Thyroid gland (tissue), 4 donors: ENCODE measurements at regions not wholly inside any gene's neighbourhood (a gene's known extent, or its start where the extent isn't known, plus 50 kb on each side); places are given as distances from the start of the nearest gene placed in this dataset.

ENCODE experiments used
- POLR2A ChIP-seq, 2 donors: fragments of 450-650 bp; IDR thresholded peaks; one replicate each; pipeline ENCODE4 v1.6.1; 2017; ENCODE audit warnings: antibody characterized with exemption in 2 of 2, mild to moderate bottlenecking in 2 of 2, moderate library complexity in 1 of 2
- TF ChIP-seq, protein P1 (sequence below), 6 experiments: fragments of 200-600 bp in 3 of 6; fragments of 450-650 bp in 3 of 6; sonication (generic) in 3 of 6; IDR thresholded peaks; one replicate each; pipeline ENCODE4 v1.5.1; 2016 to 2019; ENCODE audit warnings: antibody characterized with exemption in 6 of 6, mild to moderate bottlenecking in 2 of 6, inconsistent platforms in 1 of 6, moderate library complexity in 1 of 6

DNA sequence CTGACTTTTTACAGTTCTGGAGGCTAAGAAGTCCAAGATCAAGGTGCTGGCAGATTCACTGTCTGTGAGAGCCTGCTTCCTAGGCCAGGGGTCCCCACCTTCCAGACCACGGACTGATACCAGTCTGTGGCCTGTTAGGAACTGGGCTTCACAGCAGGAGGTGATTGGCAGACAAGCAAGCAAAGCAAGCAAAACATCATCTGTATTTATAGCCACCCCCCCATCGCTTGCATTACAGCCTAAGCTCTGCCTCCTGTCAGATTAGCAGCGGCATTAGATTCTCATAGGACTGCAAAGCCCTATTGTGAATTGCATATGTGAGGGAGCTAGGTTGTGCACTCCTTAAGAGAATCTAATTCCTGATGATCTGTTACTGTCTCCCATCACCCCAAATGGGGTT, 194.7 kb upstream of the THRB start:
- TF ChIP-seq, protein P1, sequence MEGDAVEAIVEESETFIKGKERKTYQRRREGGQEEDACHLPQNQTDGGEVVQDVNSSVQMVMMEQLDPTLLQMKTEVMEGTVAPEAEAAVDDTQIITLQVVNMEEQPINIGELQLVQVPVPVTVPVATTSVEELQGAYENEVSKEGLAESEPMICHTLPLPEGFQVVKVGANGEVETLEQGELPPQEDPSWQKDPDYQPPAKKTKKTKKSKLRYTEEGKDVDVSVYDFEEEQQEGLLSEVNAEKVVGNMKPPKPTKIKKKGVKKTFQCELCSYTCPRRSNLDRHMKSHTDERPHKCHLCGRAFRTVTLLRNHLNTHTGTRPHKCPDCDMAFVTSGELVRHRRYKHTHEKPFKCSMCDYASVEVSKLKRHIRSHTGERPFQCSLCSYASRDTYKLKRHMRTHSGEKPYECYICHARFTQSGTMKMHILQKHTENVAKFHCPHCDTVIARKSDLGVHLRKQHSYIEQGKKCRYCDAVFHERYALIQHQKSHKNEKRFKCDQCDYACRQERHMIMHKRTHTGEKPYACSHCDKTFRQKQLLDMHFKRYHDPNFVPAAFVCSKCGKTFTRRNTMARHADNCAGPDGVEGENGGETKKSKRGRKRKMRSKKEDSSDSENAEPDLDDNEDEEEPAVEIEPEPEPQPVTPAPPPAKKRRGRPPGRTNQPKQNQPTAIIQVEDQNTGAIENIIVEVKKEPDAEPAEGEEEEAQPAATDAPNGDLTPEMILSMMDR (IDR thresholded peaks at IDR 0.05) = no peak
- TF ChIP-seq POLR2A (IDR thresholded peaks at IDR 0.05) = no peak
